H1 (cell line): ENCODE measurements at regions not wholly inside any gene's neighbourhood (a gene's known extent, or its start where the extent isn't known, plus 50 kb on each side); places are given as distances from the start of the nearest gene placed in this dataset.

Source experiments
- CTCF ChIA-PET: fragments of 300-600 bp; sonication (Branson Sonifier 250); formaldehyde crosslinking; loops from one replicate; lab custom pipeline; 2021; ENCODE audit not compliant: partially characterized antibody; lab: Charles Lee
- POLR2A ChIA-PET: fragments of 300-600 bp; sonication (Branson Sonifier 250); formaldehyde crosslinking; loops from one replicate; lab custom pipeline; 2021; ENCODE audit warnings: inconsistent platforms; ENCODE audit not compliant: partially characterized antibody; lab: Charles Lee
- DNase-seq, 2 experiments: peaks; one replicate each; pipeline versions ENCODE4 v3.0.0 to v3.0.0-alpha.2; 2010 to 2022; ENCODE audit warnings: low spot score in 2 of 2, low read depth in 1 of 2, mixed read lengths in 1 of 2
- FAIRE-seq: peaks from 2 replicates; lab custom pipeline; 2011; peaks lifted over from hg19 to GRCh38; lab: Jason Lieb, UNC
- H2AFZ ChIP-seq: 2 replicates; pipeline ENCODE4 v1.8.1; 2012; ENCODE audit warnings: low read length, inconsistent platforms
- H2AK5ac ChIP-seq: 2 replicates; pipeline ENCODE4 v1.6.1; 2013; ENCODE audit warnings: low read depth, low read length
- H2BK120ac ChIP-seq: replicated peaks from 2 replicates; pipeline ENCODE3; 2013; ENCODE audit warnings: low read depth, low read length, inconsistent platforms
- H2BK12ac ChIP-seq: 2 replicates; pipeline ENCODE4 v1.6.1; 2013; ENCODE audit warnings: low read depth, low read length
- H2BK15ac ChIP-seq: 2 replicates; pipeline ENCODE4 v1.6.1; 2013; ENCODE audit warnings: low read length
- H2BK20ac ChIP-seq: 2 replicates; pipeline ENCODE4 v1.6.1; 2013; ENCODE audit warnings: low read length
- H2BK5ac ChIP-seq: 2 replicates; pipeline ENCODE4 v1.6.1; 2013; ENCODE audit warnings: low read depth, low read length
- H3K14ac ChIP-seq: 2 replicates; pipeline ENCODE4 v1.6.1; 2013; ENCODE audit warnings: inconsistent platforms; ENCODE audit not compliant: insufficient read length
- H3K18ac ChIP-seq: 2 replicates; pipeline ENCODE4 v1.6.1; 2013; ENCODE audit warnings: low read length; ENCODE audit errors: extremely low read depth
- H3K23ac ChIP-seq: 2 replicates; pipeline ENCODE4 v1.6.1; 2013; ENCODE audit warnings: inconsistent platforms; ENCODE audit not compliant: insufficient read length
- H3K23me2 ChIP-seq: 2 replicates; pipeline ENCODE4 v1.6.1; 2013; ENCODE audit warnings: low read depth, low read length
- H3K27ac ChIP-seq: 2 replicates; pipeline ENCODE4 v1.6.1; 2011; ENCODE audit warnings: low read depth, low read length, inconsistent platforms
- H3K27me3 ChIP-seq, 4 experiments: replicated peaks in 1 of 4; 1 replicate in 1 of 4; 2 replicates in 3 of 4; pipeline versions ENCODE4 v1.6.1 to v1.8.1; 2011 to 2013; ENCODE audit warnings: low read length in 3 of 4, mild to moderate bottlenecking in 3 of 4, inconsistent platforms in 2 of 4, mixed read lengths in 2 of 4, moderate library complexity in 1 of 4; ENCODE audit not compliant: control insufficient read depth in 3 of 4, insufficient read depth in 3 of 4; ENCODE audit errors: extremely low read depth in 1 of 4
- H3K36me3 ChIP-seq, 4 experiments: 2 replicates each; pipeline versions ENCODE4 v1.6.1 to v1.8.1; 2011 to 2013; ENCODE audit warnings: mild to moderate bottlenecking in 4 of 4, low read length in 3 of 4, moderate library complexity in 2 of 4, control low read depth in 1 of 4, inconsistent platforms in 1 of 4; ENCODE audit not compliant: insufficient read depth in 4 of 4, control insufficient read depth in 2 of 4
- H3K4ac ChIP-seq: replicated peaks from 2 replicates; pipeline ENCODE3; 2013; ENCODE audit warnings: low read length, low read depth, mixed read lengths, inconsistent platforms; ENCODE audit not compliant: insufficient read length
- H3K4me1 ChIP-seq, 4 experiments: replicated peaks in 1 of 4; 1 replicate in 1 of 4; 2 replicates in 3 of 4; pipeline versions ENCODE4 v1.6.1 to v1.8.1; 2011 to 2013; ENCODE audit warnings: low read length in 3 of 4, inconsistent platforms in 2 of 4, mixed read lengths in 1 of 4; ENCODE audit not compliant: insufficient read depth in 4 of 4, control insufficient read depth in 3 of 4
- H3K4me2 ChIP-seq, 2 experiments: 2 replicates each; pipeline versions ENCODE4 v1.6.1 to v1.8.1; 2011 to 2013; ENCODE audit warnings: low read depth in 2 of 2, low read length in 2 of 2, control low read depth in 1 of 2, inconsistent platforms in 1 of 2, mild to moderate bottlenecking in 1 of 2; ENCODE audit not compliant: insufficient read depth in 1 of 2
- H3K4me3 ChIP-seq, 4 experiments: fragments of 200-600, 300-600 bp in 1 of 4; sonication (generic), shearing (Covaris generic), sonication (Bioruptor Twin) in 1 of 4; 2 replicates each; pipeline versions ENCODE4 v1.5.1 to v1.8.1; 2011 to 2016; ENCODE audit warnings: low read length in 4 of 4, low read depth in 3 of 4, control low read depth in 2 of 4, inconsistent platforms in 2 of 4, mild to moderate bottlenecking in 2 of 4, mixed read lengths in 1 of 4, moderate library complexity in 1 of 4; ENCODE audit not compliant: insufficient read depth in 2 of 4; ENCODE audit errors: extremely low read depth in 1 of 4
- H3K56ac ChIP-seq: replicated peaks from 2 replicates; pipeline ENCODE3; 2013; ENCODE audit warnings: low read depth, mild to moderate bottlenecking, mixed read lengths, low read length, inconsistent platforms; ENCODE audit not compliant: insufficient read length
- H3K79me1 ChIP-seq: 2 replicates; pipeline ENCODE4 v1.6.1; 2013; ENCODE audit warnings: low read depth, low read length, control low read depth
- H3K79me2 ChIP-seq, 2 experiments: 2 replicates each; pipeline versions ENCODE4 v1.6.1 to v1.8.1; 2012 to 2013; ENCODE audit warnings: low read length in 2 of 2, mild to moderate bottlenecking in 2 of 2, inconsistent platforms in 1 of 2; ENCODE audit not compliant: insufficient read depth in 2 of 2, control insufficient read depth in 1 of 2
- H3K9ac ChIP-seq, 4 experiments: replicated peaks in 1 of 4; 1 replicate in 1 of 4; 2 replicates in 3 of 4; pipeline versions ENCODE4 v1.6.1 to v1.8.1; 2011 to 2013; ENCODE audit warnings: low read depth in 3 of 4, low read length in 3 of 4, control low read depth in 2 of 4, mild to moderate bottlenecking in 2 of 4, moderate library complexity in 2 of 4, inconsistent platforms in 1 of 4; ENCODE audit errors: extremely low read depth in 1 of 4
- H3K9me3 ChIP-seq, 2 experiments: 2 replicates each; pipeline versions ENCODE4 v1.6.1 to v1.8.1; 2012 to 2013; ENCODE audit warnings: mild to moderate bottlenecking in 2 of 2, moderate library complexity in 2 of 2, control low read depth in 1 of 2, inconsistent platforms in 1 of 2, low read depth in 1 of 2, low read length in 1 of 2, mixed read lengths in 1 of 2; ENCODE audit not compliant: insufficient read depth in 2 of 2
- H4K20me1 ChIP-seq, 2 experiments: replicated peaks in 1 of 2; 2 replicates each; pipeline versions ENCODE3 to v1.8.1; 2011 to 2013; ENCODE audit warnings: inconsistent platforms in 2 of 2, low read length in 2 of 2, mild to moderate bottlenecking in 1 of 2; ENCODE audit not compliant: insufficient read depth in 2 of 2, control insufficient read depth in 1 of 2
- H4K5ac ChIP-seq: 2 replicates; pipeline ENCODE4 v1.6.1; 2013; ENCODE audit warnings: low read length, low read depth, mixed read lengths, inconsistent platforms; ENCODE audit not compliant: insufficient read length
- H4K8ac ChIP-seq: 2 replicates; pipeline ENCODE4 v1.8.0; 2013; ENCODE audit warnings: mild to moderate bottlenecking, moderate library complexity, low read length, inconsistent platforms; ENCODE audit not compliant: insufficient read depth; ENCODE audit errors: extremely low read depth
- H4K91ac ChIP-seq: replicated peaks from 2 replicates; pipeline ENCODE3; 2013; ENCODE audit warnings: low read length, mixed read lengths, inconsistent platforms; ENCODE audit not compliant: insufficient read length
- ASH2L ChIP-seq: fragments of 200-600, 300-600 bp; sonication (generic); IDR thresholded peaks from one replicate; pipeline ENCODE4 v1.7.1; 2017; ENCODE audit warnings: low read length
- BCL11A ChIP-seq, 2 experiments: IDR thresholded peaks; one replicate each; pipeline ENCODE4 v1.6.1; 2011; ENCODE audit warnings: low read depth in 2 of 2, low read length in 2 of 2, mild to moderate bottlenecking in 2 of 2
- CBX5 ChIP-seq: fragments of 300-800, 300-1000 bp; sonication (generic); IDR thresholded peaks from 2 replicates; pipeline ENCODE4 v1.7.1; 2016; ENCODE audit warnings: antibody characterized with exemption, low read length, low read depth
- CEBPB ChIP-seq: IDR thresholded peaks from 2 replicates; pipeline ENCODE4 v1.6.1; 2012; ENCODE audit warnings: low read depth, low read length
- EGR1 ChIP-seq: IDR thresholded peaks from 2 replicates; pipeline ENCODE4 v1.6.1; 2011; ENCODE audit warnings: low read depth, low read length, borderline replicate concordance
- HDAC6 ChIP-seq: IDR thresholded peaks from one replicate; pipeline ENCODE4 v1.7.1; 2012; ENCODE audit warnings: low read depth, mild to moderate bottlenecking, inconsistent platforms, low read length, moderate library complexity
- PHF8 ChIP-seq: fragments of 200-600 bp; sonication (generic); conservative IDR thresholded peaks from 2 replicates; pipeline ENCODE4 v1.7.1; 2012; ENCODE audit warnings: low read depth, mild to moderate bottlenecking, inconsistent platforms, low read length, moderate library complexity
- RXRA ChIP-seq: IDR thresholded peaks from 2 replicates; pipeline ENCODE4 v1.6.1; 2011; ENCODE audit warnings: low read depth, mild to moderate bottlenecking, low read length, moderate library complexity; ENCODE audit not compliant: insufficient read depth
- SIX5 ChIP-seq: IDR thresholded peaks from 2 replicates; pipeline ENCODE4 v1.6.1; 2011; ENCODE audit warnings: mild to moderate bottlenecking, low read depth, low read length
- SP4 ChIP-seq: IDR thresholded peaks from 2 replicates; pipeline ENCODE4 v1.6.1; 2012; ENCODE audit warnings: low read length, inconsistent platforms
- TAF7 ChIP-seq: optimal IDR thresholded peaks from 2 replicates; pipeline ENCODE3; 2011; ENCODE audit warnings: low read depth, mild to moderate bottlenecking, inconsistent platforms, low read length, moderate library complexity, borderline replicate concordance
- TEAD4 ChIP-seq: IDR thresholded peaks from 2 replicates; pipeline ENCODE4 v1.6.1; 2012; ENCODE audit warnings: low read depth, low read length, inconsistent platforms, mixed read lengths
- YY1 ChIP-seq: IDR thresholded peaks from 2 replicates; pipeline ENCODE4 v1.6.1; 2011; ENCODE audit warnings: low read depth, mild to moderate bottlenecking, low read length
- WGBS, 2 experiments: shearing (Covaris generic) in 1 of 2; methylation state at CpG; one replicate each; pipeline versions ENCODE4 v1.1.6 to v1.1.7; 2013 to 2015; ENCODE audit warnings: low lambda C conversion rate in 2 of 2, mixed read lengths in 2 of 2, inconsistent platforms in 1 of 2, low coverage in 1 of 2, missing lambda C conversion rate in 1 of 2; ENCODE audit not compliant: insufficient replicate concordance in 2 of 2, insufficient coverage in 1 of 2, insufficient read length in 1 of 2; ENCODE audit errors: extremely low coverage in 1 of 2, missing lambda C conversion rate in 1 of 2; 5-methylcytosine and 5-hydroxymethylcytosine counted together
- TF ChIP-seq, protein P1 (sequence below), 3 experiments: IDR thresholded peaks; 1 replicate in 2 of 3; 2 replicates in 1 of 3; pipeline versions ENCODE4 v1.5.1 to v1.6.1; 2011; ENCODE audit warnings: low read length in 3 of 3, mild to moderate bottlenecking in 3 of 3, inconsistent platforms in 2 of 3, low read depth in 1 of 3, moderate library complexity in 1 of 3; ENCODE audit not compliant: insufficient read depth in 1 of 3; ENCODE audit errors: control extremely low read depth in 1 of 3

DNA sequence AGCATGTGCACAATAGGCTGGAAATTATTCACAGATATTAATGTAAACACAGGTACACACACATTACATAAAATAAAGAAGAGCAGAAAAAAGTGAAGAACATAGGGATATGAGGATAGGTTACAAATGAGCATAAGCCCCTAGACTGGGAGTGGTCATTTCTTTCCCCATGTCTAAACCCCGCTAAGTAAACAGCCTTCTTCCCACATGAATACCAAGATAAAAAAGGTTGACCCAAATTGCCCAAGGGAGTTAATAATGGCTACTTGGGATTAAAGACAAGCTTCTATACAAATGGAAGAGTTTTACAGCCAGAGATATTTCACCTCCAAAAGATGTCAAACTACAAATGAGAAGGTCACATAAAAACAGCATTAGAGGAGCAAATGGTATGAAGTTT is 527.1 kb upstream of the CELF2 start:
- H4K91ac ChIP-seq = no peak overlapping the region
- no peak overlapping the region for H2BK120ac ChIP-seq
- H3K36me3 ChIP-seq = no peaks in the 10 kb centered on the region
- no peaks in the 10 kb centered on the region for H4K20me1 ChIP-seq
- 53% methylated on average over 1 of the region's 1 CpG; no CpG with 5 or more reads in 1 of the 2 experiments for WGBS, 2 experiments
- POLR2A ChIA-PET = no interaction called here
- no peak overlapping the region for H3K18ac ChIP-seq
- H3K23me2 ChIP-seq = no peaks in the 10 kb centered on the region
- H3K14ac ChIP-seq = no peak overlapping the region
- no peak overlapping the region for H2BK5ac ChIP-seq
- no peak overlapping the region for H3K23ac ChIP-seq
- H3K27ac ChIP-seq = no peak overlapping the region
- CTCF ChIA-PET = interaction anchor here (1.5 kb wide), 1 partner anchor 14 kb away, joined by 3 read pairs; no protein-coding TSS in a partner anchor
- no peak for FAIRE-seq
- no peak overlapping the region for H3K4ac ChIP-seq
- no peak for DNase-seq
- peaks cover 0 to 1% (median 0%) of the 10 kb centered on the region in 4 experiments; a peak in 1 of 7 replicates for H3K27me3 ChIP-seq
- no peak overlapping the region for H4K8ac ChIP-seq
- H2AFZ ChIP-seq = no peak overlapping the region
- no peak overlapping the region for H2BK12ac ChIP-seq
- H3K4me3 ChIP-seq = no peak overlapping the region
- H3K79me2 ChIP-seq = no peaks in the 10 kb centered on the region
- H2AK5ac ChIP-seq = no peak overlapping the region
- no peak overlapping the region for H4K5ac ChIP-seq
- no peaks in the 10 kb centered on the region for H3K4me1 ChIP-seq
- no peak overlapping the region for H3K56ac ChIP-seq
- no peak overlapping the region for H2BK15ac ChIP-seq
- H3K4me2 ChIP-seq = no peak overlapping the region
- no peak overlapping the region for H3K9ac ChIP-seq
- no peaks in the 10 kb centered on the region for H3K9me3 ChIP-seq
- H2BK20ac ChIP-seq = no peak overlapping the region
- H3K79me1 ChIP-seq = no peaks in the 10 kb centered on the region
- TF ChIP-seq, protein P1, sequence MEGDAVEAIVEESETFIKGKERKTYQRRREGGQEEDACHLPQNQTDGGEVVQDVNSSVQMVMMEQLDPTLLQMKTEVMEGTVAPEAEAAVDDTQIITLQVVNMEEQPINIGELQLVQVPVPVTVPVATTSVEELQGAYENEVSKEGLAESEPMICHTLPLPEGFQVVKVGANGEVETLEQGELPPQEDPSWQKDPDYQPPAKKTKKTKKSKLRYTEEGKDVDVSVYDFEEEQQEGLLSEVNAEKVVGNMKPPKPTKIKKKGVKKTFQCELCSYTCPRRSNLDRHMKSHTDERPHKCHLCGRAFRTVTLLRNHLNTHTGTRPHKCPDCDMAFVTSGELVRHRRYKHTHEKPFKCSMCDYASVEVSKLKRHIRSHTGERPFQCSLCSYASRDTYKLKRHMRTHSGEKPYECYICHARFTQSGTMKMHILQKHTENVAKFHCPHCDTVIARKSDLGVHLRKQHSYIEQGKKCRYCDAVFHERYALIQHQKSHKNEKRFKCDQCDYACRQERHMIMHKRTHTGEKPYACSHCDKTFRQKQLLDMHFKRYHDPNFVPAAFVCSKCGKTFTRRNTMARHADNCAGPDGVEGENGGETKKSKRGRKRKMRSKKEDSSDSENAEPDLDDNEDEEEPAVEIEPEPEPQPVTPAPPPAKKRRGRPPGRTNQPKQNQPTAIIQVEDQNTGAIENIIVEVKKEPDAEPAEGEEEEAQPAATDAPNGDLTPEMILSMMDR (IDR thresholded peaks at IDR 0.05; ENCODE audit: control extremely low read depth in 1 of 3, insufficient read depth in 1 of 3, low read depth in 1 of 3, low read length in 3 of 3) = no peak
- TF ChIP-seq BCL11A (IDR thresholded peaks at IDR 0.05; ENCODE audit: low read depth in 2 of 2, low read length in 2 of 2) (no peak), HDAC6 (no peak), YY1 (no peak), SIX5 (no peak), TEAD4 (no peak), TAF7 (no peak), ASH2L (no peak), RXRA (no peak), CEBPB (no peak), CBX5 (no peak), EGR1 (no peak), PHF8 (no peak), SP4 (no peak)
